ENCODE measurements at regions not wholly inside any gene's neighbourhood (a gene's known extent, or its start where the extent isn't known, plus 50 kb on each side); places are given as distances from the start of the nearest gene placed in this dataset.

GRCh38 chr11:119529063-119529845, 106.3 kb upstream of the THY1 start:
- H2AK5ac ChIP-seq (ENCODE audit: low read length) = no peak overlapping the region
- no peak overlapping the region for H2BK5ac ChIP-seq (ENCODE audit: low read depth, low read length, poor library complexity)
- no CpG with 5 or more reads among the region's 11 CpGs for WGBS (ENCODE audit: extremely low coverage, insufficient coverage, insufficient read length)
- H3K23ac ChIP-seq (ENCODE audit: low read length) = no peak overlapping the region
- no peak overlapping the region for H3K4me3 ChIP-seq (ENCODE audit: low read depth, low read length)
- no peak overlapping the region for H3K18ac ChIP-seq (ENCODE audit: low read length)
- no peak overlapping the region for H3K27ac ChIP-seq (ENCODE audit: low read depth, low read length)
- H3K79me2 ChIP-seq (ENCODE audit: control insufficient read depth, insufficient read depth, low read length, poor library complexity) = no peaks in the 10 kb centered on the region
- no peak overlapping the region for H2AFZ ChIP-seq (ENCODE audit: insufficient read depth, low read length, poor library complexity)
- H3K4me1 ChIP-seq (ENCODE audit: control insufficient read depth in 1 of 2, insufficient read depth in 2 of 2, low read length in 2 of 2) = peaks cover 3% of the 10 kb centered on the region in 2 experiments
- no peak overlapping the region for H4K12ac ChIP-seq (ENCODE audit: low read depth, low read length)
- no peak overlapping the region for H3K4ac ChIP-seq (ENCODE audit: low read depth, low read length)
- no peaks in the 10 kb centered on the region for H3K9me3 ChIP-seq (ENCODE audit: insufficient read depth, low read depth, low read length)
- no peak for DNase-seq
- H3K9ac ChIP-seq (ENCODE audit: low read length) = no peak overlapping the region
- H2BK120ac ChIP-seq (ENCODE audit: insufficient read depth, low read length, poor library complexity) = no peak overlapping the region
- no peaks in the 10 kb centered on the region for H3K27me3 ChIP-seq (ENCODE audit: insufficient read depth, low read length)
- no peak overlapping the region for H4K91ac ChIP-seq (ENCODE audit: low read depth, low read length)
- no peaks in the 10 kb centered on the region for H3K36me3 ChIP-seq (ENCODE audit: control insufficient read depth in 1 of 2, insufficient read depth in 2 of 2, low read length in 2 of 2)
- H3K79me1 ChIP-seq (ENCODE audit: low read length) = no peaks in the 10 kb centered on the region
- H2BK12ac ChIP-seq (ENCODE audit: low read length) = no peak overlapping the region
- no peak overlapping the region for H3K14ac ChIP-seq (ENCODE audit: low read length)
- H4K8ac ChIP-seq (ENCODE audit: low read depth, low read length) = no peak overlapping the region
- no peak overlapping the region for H3K4me2 ChIP-seq (ENCODE audit: low read length)

- Histone ChIP-seq H3K4me3 (ENCODE audit: low read depth, low read length) (no peak overlapping the region), H3K79me1 (ENCODE audit: low read length) (no peaks in the 10 kb centered on the region), H2AK5ac (ENCODE audit: low read length) (no peak overlapping the region), H3K23ac (ENCODE audit: low read length) (no peak overlapping the region), H3K4me1 (ENCODE audit: control insufficient read depth in 1 of 2, insufficient read depth in 2 of 2, low read length in 2 of 2) (no peaks in the 10 kb centered on the region), H4K91ac (ENCODE audit: low read depth, low read length) (no peak overlapping the region), H3K36me3 (ENCODE audit: control insufficient read depth in 1 of 2, insufficient read depth in 2 of 2, low read length in 2 of 2) (no peaks in the 10 kb centered on the region), H3K27me3 (ENCODE audit: insufficient read depth, low read length) (no peaks in the 10 kb centered on the region), H3K4ac (ENCODE audit: low read depth, low read length) (no peak overlapping the region), H2BK120ac (ENCODE audit: insufficient read depth, low read length, poor library complexity) (no peak overlapping the region), H3K79me2 (ENCODE audit: control insufficient read depth, insufficient read depth, low read length, poor library complexity) (no peaks in the 10 kb centered on the region), H2BK5ac (ENCODE audit: low read depth, low read length, poor library complexity) (no peak overlapping the region), H3K4me2 (ENCODE audit: low read length) (no peak overlapping the region), H3K27ac (ENCODE audit: low read depth, low read length) (no peak overlapping the region), H4K12ac (ENCODE audit: low read depth, low read length) (no peak overlapping the region), H3K9ac (ENCODE audit: low read length) (no peak overlapping the region), H2BK12ac (ENCODE audit: low read length) (no peak overlapping the region), H3K9me3 (ENCODE audit: insufficient read depth, low read depth, low read length) (peaks cover 6% of the 10 kb centered on the region), H3K14ac (ENCODE audit: low read length) (no peak overlapping the region), H3K18ac (ENCODE audit: low read length) (no peak overlapping the region), H4K8ac (ENCODE audit: low read depth, low read length) (no peak overlapping the region), H2AFZ (ENCODE audit: insufficient read depth, low read length, poor library complexity) (no peak overlapping the region)
- no peak for DNase-seq
- no CpG with 5 or more reads among the region's 5 CpGs for WGBS (ENCODE audit: extremely low coverage, insufficient coverage, insufficient read length)
These were observed 102.9 kb upstream of the THY1 start for GRCh38 chr11:119525867-119526196.

GRCh38 chr11:119525180-119525866, 102.4 kb upstream of the THY1 start:
- H4K8ac ChIP-seq (ENCODE audit: low read depth, low read length) = no peak overlapping the region
- H3K79me1 ChIP-seq (ENCODE audit: low read length) = no peaks in the 10 kb centered on the region
- H3K79me2 ChIP-seq (ENCODE audit: control insufficient read depth, insufficient read depth, low read length, poor library complexity) = no peaks in the 10 kb centered on the region
- H3K4me3 ChIP-seq (ENCODE audit: low read depth, low read length) = no peak overlapping the region
- H2BK12ac ChIP-seq (ENCODE audit: low read length) = no peak overlapping the region
- no peak overlapping the region for H3K4me2 ChIP-seq (ENCODE audit: low read length)
- WGBS (ENCODE audit: extremely low coverage, insufficient coverage, insufficient read length) = no CpG with 5 or more reads among the region's 7 CpGs
- H3K18ac ChIP-seq (ENCODE audit: low read length) = no peak overlapping the region
- H3K9me3 ChIP-seq (ENCODE audit: insufficient read depth, low read depth, low read length) = peaks cover 6% of the 10 kb centered on the region
- H3K4ac ChIP-seq (ENCODE audit: low read depth, low read length) = no peak overlapping the region
- H2BK120ac ChIP-seq (ENCODE audit: insufficient read depth, low read length, poor library complexity) = no peak overlapping the region
- peak in 1 of 2 donors; percentile 13 for DNase-seq
- no peaks in the 10 kb centered on the region for H3K36me3 ChIP-seq (ENCODE audit: control insufficient read depth in 1 of 2, insufficient read depth in 2 of 2, low read length in 2 of 2)
- no peak overlapping the region for H2AFZ ChIP-seq (ENCODE audit: insufficient read depth, low read length, poor library complexity)
- no peak overlapping the region for H3K14ac ChIP-seq (ENCODE audit: low read length)
- no peak overlapping the region for H3K9ac ChIP-seq (ENCODE audit: low read length)
- no peaks in the 10 kb centered on the region for H3K27me3 ChIP-seq (ENCODE audit: insufficient read depth, low read length)
- H3K27ac ChIP-seq (ENCODE audit: low read depth, low read length) = no peak overlapping the region
- H2BK5ac ChIP-seq (ENCODE audit: low read depth, low read length, poor library complexity) = no peak overlapping the region
- H2AK5ac ChIP-seq (ENCODE audit: low read length) = no peak overlapping the region
- no peak overlapping the region for H3K23ac ChIP-seq (ENCODE audit: low read length)
- no peaks in the 10 kb centered on the region for H3K4me1 ChIP-seq (ENCODE audit: control insufficient read depth in 1 of 2, insufficient read depth in 2 of 2, low read length in 2 of 2)
- no peak overlapping the region for H4K91ac ChIP-seq (ENCODE audit: low read depth, low read length)
- H4K12ac ChIP-seq (ENCODE audit: low read depth, low read length) = no peak overlapping the region

- Histone ChIP-seq H3K36me3 (ENCODE audit: control insufficient read depth in 1 of 2, insufficient read depth in 2 of 2, low read length in 2 of 2) (no peaks in the 10 kb centered on the region), H2AK5ac (ENCODE audit: low read length) (no peak overlapping the region), H3K79me1 (ENCODE audit: low read length) (no peaks in the 10 kb centered on the region), H4K12ac (ENCODE audit: low read depth, low read length) (no peak overlapping the region), H2BK120ac (ENCODE audit: insufficient read depth, low read length, poor library complexity) (no peak overlapping the region), H3K79me2 (ENCODE audit: control insufficient read depth, insufficient read depth, low read length, poor library complexity) (no peaks in the 10 kb centered on the region), H4K91ac (ENCODE audit: low read depth, low read length) (no peak overlapping the region), H3K23ac (ENCODE audit: low read length) (no peak overlapping the region), H2BK5ac (ENCODE audit: low read depth, low read length, poor library complexity) (no peak overlapping the region), H4K8ac (ENCODE audit: low read depth, low read length) (no peak overlapping the region), H3K14ac (ENCODE audit: low read length) (no peak overlapping the region), H2AFZ (ENCODE audit: insufficient read depth, low read length, poor library complexity) (no peak overlapping the region), H3K4ac (ENCODE audit: low read depth, low read length) (no peak overlapping the region), H3K9ac (ENCODE audit: low read length) (no peak overlapping the region), H3K4me1 (ENCODE audit: control insufficient read depth in 1 of 2, insufficient read depth in 2 of 2, low read length in 2 of 2) (no peaks in the 10 kb centered on the region), H3K4me3 (ENCODE audit: low read depth, low read length) (peak overlapping the region; percentile 37), H3K9me3 (ENCODE audit: insufficient read depth, low read depth, low read length) (peaks cover 6% of the 10 kb centered on the region), H3K4me2 (ENCODE audit: low read length) (no peak overlapping the region), H3K18ac (ENCODE audit: low read length) (no peak overlapping the region), H2BK12ac (ENCODE audit: low read length) (no peak overlapping the region), H3K27me3 (ENCODE audit: insufficient read depth, low read length) (no peaks in the 10 kb centered on the region), H3K27ac (ENCODE audit: low read depth, low read length) (no peak overlapping the region)
- no CpG with 5 or more reads among the region's 12 CpGs for WGBS (ENCODE audit: extremely low coverage, insufficient coverage, insufficient read length)
- no peak for DNase-seq
These were observed 100.7 kb upstream of the THY1 start for GRCh38 chr11:119523539-119524157.
